ENCODE measurements at regions not wholly inside any gene's neighbourhood (a gene's known extent, or its start where the extent isn't known, plus 50 kb on each side); places are given as distances from the start of the nearest gene placed in this dataset.

GRCh38 chr1:81034291-81034690 is 766.4 kb upstream of the ADGRL2 start:
- no peak for TF ChIP-seq TEAD4 (IDR thresholded peaks at IDR 0.05)
- TF ChIP-seq CREB1 (IDR thresholded peaks at IDR 0.05; ENCODE audit: low read depth) = no peak
- TF ChIP-seq, protein P1, sequence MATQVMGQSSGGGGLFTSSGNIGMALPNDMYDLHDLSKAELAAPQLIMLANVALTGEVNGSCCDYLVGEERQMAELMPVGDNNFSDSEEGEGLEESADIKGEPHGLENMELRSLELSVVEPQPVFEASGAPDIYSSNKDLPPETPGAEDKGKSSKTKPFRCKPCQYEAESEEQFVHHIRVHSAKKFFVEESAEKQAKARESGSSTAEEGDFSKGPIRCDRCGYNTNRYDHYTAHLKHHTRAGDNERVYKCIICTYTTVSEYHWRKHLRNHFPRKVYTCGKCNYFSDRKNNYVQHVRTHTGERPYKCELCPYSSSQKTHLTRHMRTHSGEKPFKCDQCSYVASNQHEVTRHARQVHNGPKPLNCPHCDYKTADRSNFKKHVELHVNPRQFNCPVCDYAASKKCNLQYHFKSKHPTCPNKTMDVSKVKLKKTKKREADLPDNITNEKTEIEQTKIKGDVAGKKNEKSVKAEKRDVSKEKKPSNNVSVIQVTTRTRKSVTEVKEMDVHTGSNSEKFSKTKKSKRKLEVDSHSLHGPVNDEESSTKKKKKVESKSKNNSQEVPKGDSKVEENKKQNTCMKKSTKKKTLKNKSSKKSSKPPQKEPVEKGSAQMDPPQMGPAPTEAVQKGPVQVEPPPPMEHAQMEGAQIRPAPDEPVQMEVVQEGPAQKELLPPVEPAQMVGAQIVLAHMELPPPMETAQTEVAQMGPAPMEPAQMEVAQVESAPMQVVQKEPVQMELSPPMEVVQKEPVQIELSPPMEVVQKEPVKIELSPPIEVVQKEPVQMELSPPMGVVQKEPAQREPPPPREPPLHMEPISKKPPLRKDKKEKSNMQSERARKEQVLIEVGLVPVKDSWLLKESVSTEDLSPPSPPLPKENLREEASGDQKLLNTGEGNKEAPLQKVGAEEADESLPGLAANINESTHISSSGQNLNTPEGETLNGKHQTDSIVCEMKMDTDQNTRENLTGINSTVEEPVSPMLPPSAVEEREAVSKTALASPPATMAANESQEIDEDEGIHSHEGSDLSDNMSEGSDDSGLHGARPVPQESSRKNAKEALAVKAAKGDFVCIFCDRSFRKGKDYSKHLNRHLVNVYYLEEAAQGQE (IDR thresholded peaks at IDR 0.05; ENCODE audit: low read depth) = no peak
- no peak for TF ChIP-seq FOXM1 (IDR thresholded peaks at IDR 0.05; ENCODE audit: borderline replicate concordance, low read depth)
- no peak for TF ChIP-seq TCF12 (IDR thresholded peaks at IDR 0.05; ENCODE audit: low read depth)

GRCh38 chr1:81032973-81033425 is 767.7 kb upstream of the ADGRL2 start:
- TF ChIP-seq EP300 (IDR thresholded peaks at IDR 0.05; ENCODE audit: borderline replicate concordance) (no peak), ZBTB7A (IDR thresholded peaks at IDR 0.05; ENCODE audit: low read depth) (no peak), TAF1 (IDR thresholded peaks at IDR 0.05; ENCODE audit: low read depth) (no peak), CREB1 (IDR thresholded peaks at IDR 0.05; ENCODE audit: low read depth) (no peak), FOXM1 (IDR thresholded peaks at IDR 0.05; ENCODE audit: borderline replicate concordance, low read depth) (no peak), TEAD4 (IDR thresholded peaks at IDR 0.05) (no peak), NFIC (IDR thresholded peaks at IDR 0.05) (no peak), USF1 (IDR thresholded peaks at IDR 0.05) (no peak), MAX (IDR thresholded peaks at IDR 0.05) (no peak)
- TF ChIP-seq, protein P1 (IDR thresholded peaks at IDR 0.05; ENCODE audit: low read depth) = no peak

- TF ChIP-seq TEAD4 (IDR thresholded peaks at IDR 0.05) (no peak), FOXM1 (IDR thresholded peaks at IDR 0.05; ENCODE audit: borderline replicate concordance, low read depth) (no peak), ZBTB7A (IDR thresholded peaks at IDR 0.05; ENCODE audit: low read depth) (no peak), TAF1 (IDR thresholded peaks at IDR 0.05; ENCODE audit: low read depth) (no peak), EP300 (IDR thresholded peaks at IDR 0.05; ENCODE audit: borderline replicate concordance) (no peak), TCF12 (IDR thresholded peaks at IDR 0.05; ENCODE audit: low read depth) (no peak), MAX (IDR thresholded peaks at IDR 0.05) (no peak), USF1 (IDR thresholded peaks at IDR 0.05) (no peak), CEBPB (IDR thresholded peaks at IDR 0.05) (no peak), CREB1 (IDR thresholded peaks at IDR 0.05; ENCODE audit: low read depth) (no peak), NFIC (IDR thresholded peaks at IDR 0.05) (no peak)
- TF ChIP-seq, protein P1 (IDR thresholded peaks at IDR 0.05; ENCODE audit: low read depth) = no peak
Observed at GRCh38 chr1:81032374-81032773, 768.4 kb upstream of the ADGRL2 start.

DNA sequence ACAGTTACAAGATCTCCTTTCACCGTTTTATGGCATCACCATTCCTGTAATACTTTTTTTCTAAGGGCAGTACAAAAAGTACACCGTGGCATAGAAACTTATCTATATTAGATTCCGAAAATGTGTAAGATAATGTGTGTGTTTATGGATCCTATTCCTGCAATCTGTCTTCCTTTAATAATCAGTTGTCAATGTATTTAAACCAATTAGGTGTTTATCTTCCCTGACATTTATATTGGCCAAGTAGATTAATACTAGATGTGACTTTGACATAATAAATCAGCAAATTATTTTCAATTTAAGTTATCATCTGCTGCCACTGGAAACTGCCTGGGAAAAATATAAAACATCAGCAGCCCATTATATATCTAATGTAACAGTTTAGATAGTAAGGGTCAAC is 770.3 kb upstream of the ADGRL2 start:
- no peak for TF ChIP-seq TAF1 (IDR thresholded peaks at IDR 0.05; ENCODE audit: low read depth)
- no peak for TF ChIP-seq TCF12 (IDR thresholded peaks at IDR 0.05; ENCODE audit: low read depth)

DNA sequence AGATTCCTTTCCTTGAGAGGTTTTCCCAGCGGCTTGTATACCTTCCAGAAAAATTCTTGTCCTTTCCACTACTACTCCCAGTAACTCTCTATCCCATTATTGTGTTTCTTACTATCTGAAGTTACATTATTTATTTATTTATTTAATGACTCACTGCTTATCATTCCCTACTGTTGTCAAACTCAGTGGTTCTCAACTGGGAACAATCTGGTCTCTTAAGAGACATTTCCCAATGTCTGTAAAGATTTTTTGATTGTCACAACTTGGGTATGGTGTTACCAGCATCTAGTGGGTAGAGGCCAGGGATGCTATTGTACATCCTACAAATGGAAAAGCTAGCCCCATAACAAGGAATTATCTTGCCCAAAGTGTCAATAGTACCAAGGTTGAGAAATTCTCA is 771.5 kb upstream of the ADGRL2 start:
- TF ChIP-seq YY1 (IDR thresholded peaks at IDR 0.05; ENCODE audit: low read depth) (no peak), FOXM1 (IDR thresholded peaks at IDR 0.05; ENCODE audit: borderline replicate concordance, low read depth) (no peak), NFIC (IDR thresholded peaks at IDR 0.05) (no peak), USF1 (IDR thresholded peaks at IDR 0.05) (no peak), CREB1 (IDR thresholded peaks at IDR 0.05; ENCODE audit: low read depth) (no peak), MAX (IDR thresholded peaks at IDR 0.05) (no peak), TAF1 (IDR thresholded peaks at IDR 0.05; ENCODE audit: low read depth) (no peak)
